ENCODE measurements at regions not wholly inside any gene's neighbourhood (a gene's known extent, or its start where the extent isn't known, plus 50 kb on each side); places are given as distances from the start of the nearest gene placed in this dataset.

DNA sequence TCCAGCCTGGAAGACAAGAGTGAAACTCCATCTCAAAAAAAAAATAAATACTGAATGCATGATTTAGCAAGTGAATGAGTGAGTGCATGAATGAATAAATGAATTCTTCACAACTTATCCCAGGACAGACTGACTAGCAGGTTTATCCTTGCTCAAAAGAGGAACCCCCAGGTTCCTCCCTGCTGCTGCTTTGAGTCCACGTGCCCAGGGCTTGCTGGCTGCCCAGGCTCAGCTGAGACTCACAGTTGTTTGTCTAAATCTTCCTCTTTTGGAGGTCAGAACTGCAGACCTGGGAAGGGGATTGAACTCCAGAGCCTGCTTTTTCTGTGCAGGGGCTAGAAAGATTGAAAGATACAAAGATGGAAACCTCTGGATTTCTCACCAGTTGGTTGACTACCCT, 117.4 kb upstream of the TMEM45B start:
- TF ChIP-seq, protein P1, sequence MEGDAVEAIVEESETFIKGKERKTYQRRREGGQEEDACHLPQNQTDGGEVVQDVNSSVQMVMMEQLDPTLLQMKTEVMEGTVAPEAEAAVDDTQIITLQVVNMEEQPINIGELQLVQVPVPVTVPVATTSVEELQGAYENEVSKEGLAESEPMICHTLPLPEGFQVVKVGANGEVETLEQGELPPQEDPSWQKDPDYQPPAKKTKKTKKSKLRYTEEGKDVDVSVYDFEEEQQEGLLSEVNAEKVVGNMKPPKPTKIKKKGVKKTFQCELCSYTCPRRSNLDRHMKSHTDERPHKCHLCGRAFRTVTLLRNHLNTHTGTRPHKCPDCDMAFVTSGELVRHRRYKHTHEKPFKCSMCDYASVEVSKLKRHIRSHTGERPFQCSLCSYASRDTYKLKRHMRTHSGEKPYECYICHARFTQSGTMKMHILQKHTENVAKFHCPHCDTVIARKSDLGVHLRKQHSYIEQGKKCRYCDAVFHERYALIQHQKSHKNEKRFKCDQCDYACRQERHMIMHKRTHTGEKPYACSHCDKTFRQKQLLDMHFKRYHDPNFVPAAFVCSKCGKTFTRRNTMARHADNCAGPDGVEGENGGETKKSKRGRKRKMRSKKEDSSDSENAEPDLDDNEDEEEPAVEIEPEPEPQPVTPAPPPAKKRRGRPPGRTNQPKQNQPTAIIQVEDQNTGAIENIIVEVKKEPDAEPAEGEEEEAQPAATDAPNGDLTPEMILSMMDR (IDR thresholded peaks at IDR 0.05) = no peak
- TF ChIP-seq POLR2A (IDR thresholded peaks at IDR 0.05; ENCODE audit: low read depth) = no peak

Measured in esophagus muscularis mucosa (tissue), 3 donors.